Cerebellar cortex (tissue), 1 donor: ENCODE measurements at regions not wholly inside any gene's neighbourhood (a gene's known extent, or its start where the extent isn't known, plus 50 kb on each side); places are given as distances from the start of the nearest gene placed in this dataset.

Experiments
- DNase-seq: peaks from one replicate; pipeline ENCODE4 v3.0.0-alpha.2; 2015; ENCODE audit warnings: low spot score

GRCh38 chr6:169907419-169908115 lies 156.1 kb downstream of the ERMARD start:
- DNase-seq: no peak

GRCh38 chr6:169906688-169907418 lies 155.4 kb downstream of the ERMARD start:
- DNase-seq: no peak

GRCh38 chr6:169906004-169906687 lies 154.7 kb downstream of the ERMARD start:
- DNase-seq: no peak

- no peak for DNase-seq
These were observed 153.8 kb downstream of the ERMARD start for GRCh38 chr6:169905041-169905807.

GRCh38 chr6:169904051-169904922 lies 152.9 kb downstream of the ERMARD start:
- no peak for DNase-seq

- no peak for DNase-seq
These were observed 151.7 kb downstream of the ERMARD start for GRCh38 chr6:169903122-169903521.

GRCh38 chr6:169902604-169903003 lies 151.2 kb downstream of the ERMARD start:
- DNase-seq: no peak

GRCh38 chr6:169902070-169902469 lies 150.6 kb downstream of the ERMARD start:
- no peak for DNase-seq

GRCh38 chr6:169899481-169900145 lies 148.2 kb downstream of the ERMARD start:
- DNase-seq: no peak

GRCh38 chr6:169898788-169899480 lies 147.5 kb downstream of the ERMARD start:
- no peak for DNase-seq

- no peak for DNase-seq
These were observed 146.4 kb downstream of the ERMARD start for GRCh38 chr6:169897601-169898358.

GRCh38 chr6:169896826-169897456 lies 145.5 kb downstream of the ERMARD start:
- no peak for DNase-seq

- no peak for DNase-seq
These were observed 144.7 kb downstream of the ERMARD start for GRCh38 chr6:169895926-169896761.

GRCh38 chr6:169895000-169895759 lies 143.8 kb downstream of the ERMARD start:
- DNase-seq: no peak

- no peak for DNase-seq
These were observed 143.0 kb downstream of the ERMARD start for GRCh38 chr6:169894377-169894960.

GRCh38 chr6:169893624-169894023 lies 142.2 kb downstream of the ERMARD start:
- DNase-seq: no peak

GRCh38 chr6:169891846-169892245 lies 140.4 kb downstream of the ERMARD start:
- no peak for DNase-seq
